ENCODE measurements at regions not wholly inside any gene's neighbourhood (a gene's known extent, or its start where the extent isn't known, plus 50 kb on each side); places are given as distances from the start of the nearest gene placed in this dataset.

DNA sequence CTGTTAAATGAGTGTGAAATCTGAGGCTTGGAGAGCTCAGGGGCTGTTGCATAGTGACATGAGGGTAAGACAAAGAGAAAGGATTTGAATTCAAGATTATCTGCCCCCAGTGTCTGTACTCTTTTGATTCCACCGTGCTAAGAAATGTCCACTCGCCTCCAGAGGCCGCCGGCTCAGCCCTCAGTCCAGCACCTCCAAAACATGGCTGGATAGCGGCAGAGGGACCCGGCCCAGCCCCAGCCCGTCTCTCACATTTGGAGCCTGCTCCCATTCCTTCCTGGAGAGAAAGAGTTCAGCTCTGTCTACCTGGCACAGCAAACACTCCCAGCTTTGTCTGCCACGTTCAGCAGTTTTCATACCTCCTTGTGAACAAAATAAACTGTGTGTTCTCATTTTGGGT, 84.8 kb upstream of the IQSEC1 start:
- Mint-ChIP-seq H3K27me3 (ENCODE audit: unreplicated experiment) (peaks cover 10% of the 10 kb centered on the region), H3K9me3 (ENCODE audit: unreplicated experiment) (peaks cover 4% of the 10 kb centered on the region), H3K27ac (ENCODE audit: unreplicated experiment) (no peak overlapping the region), H3K4me1 (ENCODE audit: unreplicated experiment) (peaks cover 10% of the 10 kb centered on the region), H3K4me3 (ENCODE audit: unreplicated experiment) (no peak overlapping the region), H3K36me3 (ENCODE audit: low read depth, unreplicated experiment) (peaks cover 39% of the 10 kb centered on the region)
- DNase-seq (ENCODE audit: low spot score), result no peak
- TF ChIP-seq, protein P1, sequence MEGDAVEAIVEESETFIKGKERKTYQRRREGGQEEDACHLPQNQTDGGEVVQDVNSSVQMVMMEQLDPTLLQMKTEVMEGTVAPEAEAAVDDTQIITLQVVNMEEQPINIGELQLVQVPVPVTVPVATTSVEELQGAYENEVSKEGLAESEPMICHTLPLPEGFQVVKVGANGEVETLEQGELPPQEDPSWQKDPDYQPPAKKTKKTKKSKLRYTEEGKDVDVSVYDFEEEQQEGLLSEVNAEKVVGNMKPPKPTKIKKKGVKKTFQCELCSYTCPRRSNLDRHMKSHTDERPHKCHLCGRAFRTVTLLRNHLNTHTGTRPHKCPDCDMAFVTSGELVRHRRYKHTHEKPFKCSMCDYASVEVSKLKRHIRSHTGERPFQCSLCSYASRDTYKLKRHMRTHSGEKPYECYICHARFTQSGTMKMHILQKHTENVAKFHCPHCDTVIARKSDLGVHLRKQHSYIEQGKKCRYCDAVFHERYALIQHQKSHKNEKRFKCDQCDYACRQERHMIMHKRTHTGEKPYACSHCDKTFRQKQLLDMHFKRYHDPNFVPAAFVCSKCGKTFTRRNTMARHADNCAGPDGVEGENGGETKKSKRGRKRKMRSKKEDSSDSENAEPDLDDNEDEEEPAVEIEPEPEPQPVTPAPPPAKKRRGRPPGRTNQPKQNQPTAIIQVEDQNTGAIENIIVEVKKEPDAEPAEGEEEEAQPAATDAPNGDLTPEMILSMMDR (IDR thresholded peaks at IDR 0.05; ENCODE audit: unreplicated experiment), result no peak

DNA sequence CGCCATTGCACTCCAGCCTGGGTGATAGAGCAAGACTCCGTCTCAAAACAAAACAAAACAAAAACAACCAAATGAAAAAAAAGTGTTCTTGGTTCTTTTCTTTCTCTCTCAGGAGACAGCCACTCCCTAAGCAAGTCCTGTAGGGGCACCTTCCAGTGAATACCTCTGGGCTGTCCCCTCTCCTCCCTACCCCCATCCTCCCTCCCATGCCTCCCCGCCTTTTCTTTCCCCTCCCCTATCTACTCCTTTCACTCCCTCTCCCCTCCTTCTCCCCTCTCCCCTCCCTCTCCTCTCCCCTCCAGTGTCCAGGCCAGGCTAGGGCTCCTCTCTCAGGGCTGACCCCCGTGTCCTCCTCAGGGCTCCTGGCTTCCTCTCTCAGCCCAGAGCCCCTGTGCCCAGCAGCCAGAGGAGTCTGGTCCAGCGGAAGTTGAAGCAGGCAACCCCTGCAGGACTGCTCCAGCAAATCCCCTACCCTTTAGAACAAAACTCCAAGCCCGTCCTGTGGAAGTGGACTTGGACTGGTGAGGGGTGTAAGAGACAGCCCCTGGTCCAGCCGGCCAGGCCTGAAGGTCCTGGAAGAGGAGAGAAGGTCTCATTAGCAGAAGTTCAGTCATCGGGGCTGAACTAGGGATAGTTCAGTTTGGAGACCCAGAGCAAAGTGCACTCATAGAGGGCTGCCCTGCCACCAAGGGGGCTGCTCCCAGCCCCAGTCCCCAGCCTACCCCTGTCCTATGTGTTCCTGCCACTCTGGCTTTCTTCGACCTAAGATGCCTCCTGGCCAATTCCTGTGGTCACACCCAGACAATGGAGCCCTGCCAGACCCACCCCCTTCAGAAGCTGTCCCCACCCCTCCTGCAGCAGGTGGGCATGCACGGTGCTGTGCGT, 79.8 kb upstream of the IQSEC1 start:
- TF ChIP-seq, protein P1 (IDR thresholded peaks at IDR 0.05; ENCODE audit: unreplicated experiment), result no peak
- peaks cover 4% of the 10 kb centered on the region for H3K9me3 Mint-ChIP-seq (ENCODE audit: unreplicated experiment)
- H3K27ac Mint-ChIP-seq (ENCODE audit: unreplicated experiment), result no peak overlapping the region
- peaks cover 36% of the 10 kb centered on the region for H3K36me3 Mint-ChIP-seq (ENCODE audit: low read depth, unreplicated experiment)
- DNase-seq (ENCODE audit: low spot score), result no peak
- no peak overlapping the region for H3K4me3 Mint-ChIP-seq (ENCODE audit: unreplicated experiment)
- H3K27me3 Mint-ChIP-seq (ENCODE audit: unreplicated experiment), result peaks cover 16% of the 10 kb centered on the region
- no peaks in the 10 kb centered on the region for H3K4me1 Mint-ChIP-seq (ENCODE audit: unreplicated experiment)

DNA sequence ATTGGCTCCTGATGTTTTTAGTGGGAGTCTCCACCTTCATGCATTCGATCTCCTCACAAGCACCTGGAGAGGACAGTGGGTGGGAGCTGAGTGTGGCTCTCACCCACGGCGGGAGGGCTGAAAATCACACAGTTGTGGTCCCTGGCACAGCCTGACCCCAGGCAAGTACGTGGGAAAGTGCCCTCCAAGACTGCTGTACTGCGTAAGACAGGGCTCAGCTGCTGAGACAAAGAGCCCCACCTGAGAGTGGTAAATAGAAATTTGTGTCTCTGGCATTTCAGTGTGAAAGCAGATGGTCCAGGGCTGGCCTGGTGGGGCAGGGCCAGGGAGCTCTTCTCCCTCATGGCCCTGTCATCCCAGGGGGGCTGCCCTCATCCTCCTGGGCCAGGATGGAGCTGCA, 77.4 kb upstream of the IQSEC1 start:
- peaks cover 20% of the 10 kb centered on the region for H3K36me3 Mint-ChIP-seq (ENCODE audit: low read depth, unreplicated experiment)
- no peaks in the 10 kb centered on the region for H3K9me3 Mint-ChIP-seq (ENCODE audit: unreplicated experiment)
- DNase-seq (ENCODE audit: low spot score), result no peak
- H3K27ac Mint-ChIP-seq (ENCODE audit: unreplicated experiment), result no peak overlapping the region
- no peaks in the 10 kb centered on the region for H3K4me1 Mint-ChIP-seq (ENCODE audit: unreplicated experiment)
- no peak overlapping the region for H3K4me3 Mint-ChIP-seq (ENCODE audit: unreplicated experiment)
- TF ChIP-seq, protein P1 (IDR thresholded peaks at IDR 0.05; ENCODE audit: unreplicated experiment), result no peak
- H3K27me3 Mint-ChIP-seq (ENCODE audit: unreplicated experiment), result peaks cover 12% of the 10 kb centered on the region

DNA sequence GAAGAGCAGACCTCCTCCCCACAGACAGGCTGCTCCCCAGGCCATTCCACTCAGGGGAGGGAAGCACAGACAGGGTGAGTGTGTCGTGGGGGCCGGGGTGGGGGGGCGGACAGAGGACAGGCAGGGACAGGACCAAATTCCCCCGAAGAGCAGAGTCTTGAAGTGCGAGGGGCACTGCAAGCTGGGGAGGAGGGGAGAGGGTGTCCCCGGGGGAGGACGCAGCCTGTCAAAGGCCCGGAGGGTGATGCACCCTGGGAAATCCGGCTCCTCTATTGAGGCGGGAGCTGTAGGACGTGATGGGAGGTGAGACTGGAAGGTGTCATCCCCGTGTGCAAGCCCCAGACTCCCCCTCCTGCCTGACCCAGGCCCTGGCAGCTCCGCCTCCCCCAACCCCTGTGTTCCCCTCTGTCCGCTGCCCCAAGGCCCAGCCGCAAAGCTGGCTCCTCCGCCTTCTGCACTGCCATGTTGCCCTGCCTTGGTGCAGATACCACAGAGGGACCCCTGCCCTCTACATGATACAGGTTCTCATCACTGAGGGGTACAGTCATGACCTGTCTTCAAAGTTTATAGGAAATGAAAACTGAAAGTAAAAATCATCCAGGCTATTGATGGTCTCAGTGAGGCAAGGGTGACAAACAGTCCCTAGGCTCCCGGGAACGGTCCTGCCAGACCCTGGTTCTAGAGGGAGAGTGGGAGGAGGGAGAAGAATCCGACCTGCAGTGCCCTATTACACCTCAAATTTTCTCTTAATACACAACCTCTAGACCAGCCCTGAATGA, 76.3 kb upstream of the IQSEC1 start:
- Mint-ChIP-seq H3K9me3 (ENCODE audit: unreplicated experiment) (no peaks in the 10 kb centered on the region), H3K27ac (ENCODE audit: unreplicated experiment) (no peak overlapping the region), H3K36me3 (ENCODE audit: low read depth, unreplicated experiment) (peaks cover 11% of the 10 kb centered on the region), H3K27me3 (ENCODE audit: unreplicated experiment) (peaks cover 16% of the 10 kb centered on the region), H3K4me1 (ENCODE audit: unreplicated experiment) (no peaks in the 10 kb centered on the region), H3K4me3 (ENCODE audit: unreplicated experiment) (peak overlapping the region; percentile 24)
- no peak for DNase-seq (ENCODE audit: low spot score)
- TF ChIP-seq, protein P1 (IDR thresholded peaks at IDR 0.05; ENCODE audit: unreplicated experiment), result no peak

Data from endothelial cell (in vitro differentiated cells).